SK-N-SH (cell line): ENCODE measurements at regions not wholly inside any gene's neighbourhood (a gene's known extent, or its start where the extent isn't known, plus 50 kb on each side); places are given as distances from the start of the nearest gene placed in this dataset.

Experiments used
- CHD2 ChIP-seq: fragments of 150-350 bp; IDR thresholded peaks from 2 replicates; pipeline ENCODE4 v1.6.1; 2018; ENCODE audit warnings: low read length; ENCODE audit not compliant: partially characterized antibody
- FOXM1 ChIP-seq: IDR thresholded peaks from 2 replicates; pipeline ENCODE4 v1.4.0; 2012; ENCODE audit warnings: low read depth, mild to moderate bottlenecking
- GABPA ChIP-seq: IDR thresholded peaks from 2 replicates; pipeline ENCODE4 v1.4.0; 2012; ENCODE audit warnings: low read depth, mild to moderate bottlenecking
- RXRA ChIP-seq: IDR thresholded peaks from 2 replicates; pipeline ENCODE4 v1.4.0; 2012; ENCODE audit warnings: low read depth, mild to moderate bottlenecking, borderline replicate concordance
- SIN3A ChIP-seq: IDR thresholded peaks from 2 replicates; pipeline ENCODE4 v1.6.1; 2012; ENCODE audit warnings: low read depth, mild to moderate bottlenecking, low read length, moderate library complexity, borderline replicate concordance
- TEAD4 ChIP-seq: IDR thresholded peaks from 2 replicates; pipeline ENCODE4 v1.4.0; 2012; ENCODE audit warnings: mild to moderate bottlenecking, borderline replicate concordance; ENCODE audit not compliant: insufficient read depth
- YY1 ChIP-seq: IDR thresholded peaks from 2 replicates; pipeline ENCODE4 v1.4.0; 2012; ENCODE audit warnings: low read depth, mild to moderate bottlenecking
- TF ChIP-seq, protein P1 (sequence below): IDR thresholded peaks from 2 replicates; pipeline ENCODE4 v1.6.1; 2012; ENCODE audit warnings: mild to moderate bottlenecking, low read depth, low read length, moderate library complexity
- TF ChIP-seq, protein P2 (sequence below): IDR thresholded peaks from 2 replicates; pipeline ENCODE4; 2012
- TF ChIP-seq, protein P3 (sequence below): fragments of 200-600 bp; sonication (generic); IDR thresholded peaks from 2 replicates; pipeline ENCODE4 v1.6.1; 2017; ENCODE audit warnings: antibody characterized with exemption, mild to moderate bottlenecking, moderate library complexity
- TF ChIP-seq, protein P4 (sequence below): IDR thresholded peaks from 2 replicates; pipeline ENCODE4 v1.4.0; 2012; ENCODE audit warnings: low read depth, borderline replicate concordance

DNA sequence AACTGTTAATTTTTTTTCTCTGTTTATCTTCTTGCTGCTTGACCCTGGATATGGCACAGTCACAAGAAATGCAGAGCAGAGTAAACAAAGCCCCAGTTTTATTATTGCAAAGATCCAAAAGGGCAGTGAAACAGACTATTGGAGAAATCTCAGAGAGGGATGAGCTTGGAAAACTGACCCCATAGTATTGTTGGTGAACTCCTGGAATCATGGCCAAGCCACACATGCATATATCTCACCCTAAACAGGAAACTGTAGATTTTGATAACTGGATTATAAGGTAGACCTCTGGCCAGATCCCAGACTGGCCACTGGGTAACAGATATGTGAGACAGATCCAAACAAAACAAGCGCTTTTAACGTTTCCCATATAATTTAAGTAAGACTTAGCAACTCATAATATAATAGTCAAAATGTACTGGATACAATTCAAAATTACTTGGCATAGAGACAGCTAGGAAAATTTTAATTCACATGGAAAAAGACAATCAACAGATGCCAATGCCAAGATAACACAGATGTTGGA, 263.5 kb upstream of the SEMA6A start:
- TF ChIP-seq, protein P1, sequence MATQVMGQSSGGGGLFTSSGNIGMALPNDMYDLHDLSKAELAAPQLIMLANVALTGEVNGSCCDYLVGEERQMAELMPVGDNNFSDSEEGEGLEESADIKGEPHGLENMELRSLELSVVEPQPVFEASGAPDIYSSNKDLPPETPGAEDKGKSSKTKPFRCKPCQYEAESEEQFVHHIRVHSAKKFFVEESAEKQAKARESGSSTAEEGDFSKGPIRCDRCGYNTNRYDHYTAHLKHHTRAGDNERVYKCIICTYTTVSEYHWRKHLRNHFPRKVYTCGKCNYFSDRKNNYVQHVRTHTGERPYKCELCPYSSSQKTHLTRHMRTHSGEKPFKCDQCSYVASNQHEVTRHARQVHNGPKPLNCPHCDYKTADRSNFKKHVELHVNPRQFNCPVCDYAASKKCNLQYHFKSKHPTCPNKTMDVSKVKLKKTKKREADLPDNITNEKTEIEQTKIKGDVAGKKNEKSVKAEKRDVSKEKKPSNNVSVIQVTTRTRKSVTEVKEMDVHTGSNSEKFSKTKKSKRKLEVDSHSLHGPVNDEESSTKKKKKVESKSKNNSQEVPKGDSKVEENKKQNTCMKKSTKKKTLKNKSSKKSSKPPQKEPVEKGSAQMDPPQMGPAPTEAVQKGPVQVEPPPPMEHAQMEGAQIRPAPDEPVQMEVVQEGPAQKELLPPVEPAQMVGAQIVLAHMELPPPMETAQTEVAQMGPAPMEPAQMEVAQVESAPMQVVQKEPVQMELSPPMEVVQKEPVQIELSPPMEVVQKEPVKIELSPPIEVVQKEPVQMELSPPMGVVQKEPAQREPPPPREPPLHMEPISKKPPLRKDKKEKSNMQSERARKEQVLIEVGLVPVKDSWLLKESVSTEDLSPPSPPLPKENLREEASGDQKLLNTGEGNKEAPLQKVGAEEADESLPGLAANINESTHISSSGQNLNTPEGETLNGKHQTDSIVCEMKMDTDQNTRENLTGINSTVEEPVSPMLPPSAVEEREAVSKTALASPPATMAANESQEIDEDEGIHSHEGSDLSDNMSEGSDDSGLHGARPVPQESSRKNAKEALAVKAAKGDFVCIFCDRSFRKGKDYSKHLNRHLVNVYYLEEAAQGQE, result no peak
- TF ChIP-seq, protein P2, sequence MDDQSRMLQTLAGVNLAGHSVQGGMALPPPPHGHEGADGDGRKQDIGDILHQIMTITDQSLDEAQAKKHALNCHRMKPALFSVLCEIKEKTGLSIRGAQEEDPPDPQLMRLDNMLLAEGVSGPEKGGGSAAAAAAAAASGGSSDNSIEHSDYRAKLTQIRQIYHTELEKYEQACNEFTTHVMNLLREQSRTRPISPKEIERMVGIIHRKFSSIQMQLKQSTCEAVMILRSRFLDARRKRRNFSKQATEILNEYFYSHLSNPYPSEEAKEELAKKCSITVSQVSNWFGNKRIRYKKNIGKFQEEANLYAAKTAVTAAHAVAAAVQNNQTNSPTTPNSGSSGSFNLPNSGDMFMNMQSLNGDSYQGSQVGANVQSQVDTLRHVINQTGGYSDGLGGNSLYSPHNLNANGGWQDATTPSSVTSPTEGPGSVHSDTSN, result no peak
- TF ChIP-seq, protein P3, sequence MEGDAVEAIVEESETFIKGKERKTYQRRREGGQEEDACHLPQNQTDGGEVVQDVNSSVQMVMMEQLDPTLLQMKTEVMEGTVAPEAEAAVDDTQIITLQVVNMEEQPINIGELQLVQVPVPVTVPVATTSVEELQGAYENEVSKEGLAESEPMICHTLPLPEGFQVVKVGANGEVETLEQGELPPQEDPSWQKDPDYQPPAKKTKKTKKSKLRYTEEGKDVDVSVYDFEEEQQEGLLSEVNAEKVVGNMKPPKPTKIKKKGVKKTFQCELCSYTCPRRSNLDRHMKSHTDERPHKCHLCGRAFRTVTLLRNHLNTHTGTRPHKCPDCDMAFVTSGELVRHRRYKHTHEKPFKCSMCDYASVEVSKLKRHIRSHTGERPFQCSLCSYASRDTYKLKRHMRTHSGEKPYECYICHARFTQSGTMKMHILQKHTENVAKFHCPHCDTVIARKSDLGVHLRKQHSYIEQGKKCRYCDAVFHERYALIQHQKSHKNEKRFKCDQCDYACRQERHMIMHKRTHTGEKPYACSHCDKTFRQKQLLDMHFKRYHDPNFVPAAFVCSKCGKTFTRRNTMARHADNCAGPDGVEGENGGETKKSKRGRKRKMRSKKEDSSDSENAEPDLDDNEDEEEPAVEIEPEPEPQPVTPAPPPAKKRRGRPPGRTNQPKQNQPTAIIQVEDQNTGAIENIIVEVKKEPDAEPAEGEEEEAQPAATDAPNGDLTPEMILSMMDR, result no peak
- TF ChIP-seq GABPA (no peak), CHD2 (no peak), SIN3A (no peak), TEAD4 (no peak), FOXM1 (no peak), RXRA (no peak), YY1 (no peak)
- TF ChIP-seq, protein P4, sequence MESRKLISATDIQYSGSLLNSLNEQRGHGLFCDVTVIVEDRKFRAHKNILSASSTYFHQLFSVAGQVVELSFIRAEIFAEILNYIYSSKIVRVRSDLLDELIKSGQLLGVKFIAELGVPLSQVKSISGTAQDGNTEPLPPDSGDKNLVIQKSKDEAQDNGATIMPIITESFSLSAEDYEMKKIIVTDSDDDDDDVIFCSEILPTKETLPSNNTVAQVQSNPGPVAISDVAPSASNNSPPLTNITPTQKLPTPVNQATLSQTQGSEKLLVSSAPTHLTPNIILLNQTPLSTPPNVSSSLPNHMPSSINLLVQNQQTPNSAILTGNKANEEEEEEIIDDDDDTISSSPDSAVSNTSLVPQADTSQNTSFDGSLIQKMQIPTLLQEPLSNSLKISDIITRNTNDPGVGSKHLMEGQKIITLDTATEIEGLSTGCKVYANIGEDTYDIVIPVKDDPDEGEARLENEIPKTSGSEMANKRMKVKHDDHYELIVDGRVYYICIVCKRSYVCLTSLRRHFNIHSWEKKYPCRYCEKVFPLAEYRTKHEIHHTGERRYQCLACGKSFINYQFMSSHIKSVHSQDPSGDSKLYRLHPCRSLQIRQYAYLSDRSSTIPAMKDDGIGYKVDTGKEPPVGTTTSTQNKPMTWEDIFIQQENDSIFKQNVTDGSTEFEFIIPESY, result no peak
